ENCODE measurements at regions not wholly inside any gene's neighbourhood (a gene's known extent, or its start where the extent isn't known, plus 50 kb on each side); places are given as distances from the start of the nearest gene placed in this dataset.

DNA sequence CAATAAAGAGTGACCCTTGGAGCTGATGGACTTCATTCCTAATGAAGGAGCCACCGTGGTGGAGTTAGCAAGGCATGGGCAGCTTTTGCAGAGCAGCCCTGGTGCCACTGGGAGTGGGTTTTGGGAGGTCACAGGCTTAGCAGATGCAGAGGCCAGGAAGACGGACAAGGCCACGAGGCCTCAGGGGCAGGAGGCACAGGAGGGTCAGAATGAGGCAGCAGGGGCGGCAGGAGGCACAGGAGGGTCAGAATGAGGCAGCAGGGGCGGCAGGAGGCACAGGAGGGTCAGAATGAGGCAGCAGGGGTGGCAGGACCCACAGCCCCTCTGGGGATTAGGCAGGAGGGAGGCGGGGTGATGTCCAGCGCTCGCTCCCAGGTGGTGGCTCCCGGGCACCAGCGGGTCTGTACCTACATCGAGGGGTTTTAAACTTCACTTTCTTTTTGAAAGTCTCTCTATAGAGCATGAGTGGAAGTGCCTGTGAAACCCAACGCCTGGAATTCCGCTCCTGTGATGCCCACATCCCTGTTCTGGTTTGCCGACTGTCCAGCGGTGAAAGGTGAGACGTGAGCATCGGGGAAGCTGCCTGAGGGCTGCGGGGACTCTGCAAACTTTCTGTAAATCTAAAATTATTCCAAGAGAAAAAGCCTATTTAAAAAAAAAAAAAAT, 521.6 kb downstream of the BRD1 start:
- no peak for DNase-seq (ENCODE audit: low read depth, low spot score)

DNA sequence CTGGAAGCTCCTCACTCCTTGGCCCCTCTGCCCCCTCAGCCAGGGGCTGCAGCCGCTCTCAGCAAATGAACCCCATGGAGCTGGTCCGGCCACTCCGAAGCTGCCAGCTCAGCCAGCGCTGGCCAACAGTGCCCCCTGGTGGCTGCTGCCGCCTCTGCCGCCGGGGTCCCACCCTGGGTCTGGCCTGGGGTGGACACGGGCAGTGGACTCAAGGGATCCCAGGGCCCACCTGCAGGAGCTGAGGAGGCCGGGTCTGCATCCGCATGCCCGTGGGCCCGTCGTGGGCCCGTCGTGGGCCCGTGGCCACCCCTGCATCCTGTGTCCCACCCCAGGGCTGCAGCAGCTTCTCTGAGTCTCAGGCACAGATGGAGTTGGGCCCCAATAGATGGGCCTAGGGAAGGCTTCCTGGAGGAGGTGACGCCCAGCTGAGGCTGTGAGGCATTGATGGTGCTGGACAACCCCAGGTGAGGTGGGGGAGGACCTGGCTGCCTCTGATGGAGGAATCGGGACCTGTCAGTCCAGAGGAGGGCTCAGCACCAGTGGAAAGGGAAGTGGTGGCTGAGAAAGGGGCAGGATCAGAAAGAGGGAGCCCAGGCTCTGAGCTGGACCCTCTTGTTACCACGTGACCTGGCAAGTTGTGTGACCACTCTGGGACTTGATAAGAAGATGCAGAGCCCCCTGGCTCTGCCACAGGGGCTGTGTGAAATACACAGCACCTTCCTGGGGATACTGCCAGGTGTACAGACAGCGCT, 522.3 kb downstream of the BRD1 start:
- DNase-seq (ENCODE audit: low read depth, low spot score) = no peak

DNA sequence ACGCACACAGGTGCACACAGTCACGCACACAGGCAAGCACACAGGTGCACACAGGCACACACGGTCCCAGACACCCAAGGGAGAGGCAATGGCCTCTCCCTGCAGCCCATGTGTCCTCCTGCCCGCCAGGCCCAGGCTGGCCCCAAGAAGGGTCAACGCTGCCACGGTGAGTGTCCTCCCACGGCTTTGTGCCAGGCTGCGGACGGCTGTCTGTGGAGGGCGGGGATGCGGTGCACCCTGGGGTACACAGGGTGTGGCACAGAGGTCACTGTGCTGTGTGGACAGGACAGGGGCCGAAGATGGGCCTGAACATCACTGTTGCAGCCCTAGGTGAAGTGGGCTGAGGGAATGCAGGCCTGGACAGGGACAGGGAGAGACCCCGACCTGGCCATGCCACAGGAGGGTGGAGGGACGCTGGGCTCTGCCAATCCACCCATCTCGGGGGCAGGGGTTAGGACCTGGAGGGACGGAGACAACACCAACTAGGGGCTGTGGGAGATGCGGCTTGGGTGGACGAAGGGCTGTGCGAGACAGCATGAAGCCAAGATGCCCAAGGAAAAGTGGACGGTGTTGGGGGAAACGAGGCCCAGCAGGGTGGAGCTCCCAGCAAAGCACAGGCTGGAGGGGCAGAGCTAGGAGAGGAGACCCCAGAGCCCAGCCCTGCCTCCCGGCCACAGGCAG, 523.8 kb downstream of the BRD1 start:
- DNase-seq (ENCODE audit: low read depth, low spot score) = no peak

DNA sequence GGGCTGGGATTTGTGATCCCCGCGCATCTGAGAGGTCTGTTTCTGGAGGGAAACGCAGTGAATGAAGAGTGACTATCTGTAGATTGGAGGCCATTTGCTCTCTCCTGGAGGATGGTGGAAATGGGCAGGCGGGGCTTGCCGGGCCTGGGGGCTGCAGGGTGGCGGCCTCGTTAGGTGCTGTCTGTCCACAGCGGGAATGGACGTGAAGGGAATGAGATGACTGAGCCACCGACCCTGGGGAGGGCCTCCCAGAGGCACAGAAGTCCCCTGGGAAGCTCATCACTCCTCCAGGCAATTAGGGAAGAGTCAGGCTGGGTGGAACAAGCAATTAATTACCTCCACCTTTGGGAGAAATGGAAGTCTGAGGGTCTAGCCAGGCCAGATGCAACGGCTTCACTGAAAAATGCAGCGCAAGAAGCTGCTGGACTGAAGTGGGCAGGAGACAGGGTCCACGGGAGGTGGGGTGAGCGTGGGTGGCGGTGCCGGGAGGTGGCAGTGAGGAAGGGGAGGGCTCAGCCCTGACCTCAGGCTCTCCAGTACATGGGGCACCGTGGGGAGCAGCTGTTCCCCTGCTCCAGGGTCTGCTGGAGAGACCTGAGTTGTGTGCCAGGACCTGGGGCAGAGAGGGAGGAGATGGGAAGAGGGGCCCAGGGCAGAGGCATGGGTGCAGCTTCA, 524.5 kb downstream of the BRD1 start:
- no peak for DNase-seq (ENCODE audit: low read depth, low spot score)

DNA sequence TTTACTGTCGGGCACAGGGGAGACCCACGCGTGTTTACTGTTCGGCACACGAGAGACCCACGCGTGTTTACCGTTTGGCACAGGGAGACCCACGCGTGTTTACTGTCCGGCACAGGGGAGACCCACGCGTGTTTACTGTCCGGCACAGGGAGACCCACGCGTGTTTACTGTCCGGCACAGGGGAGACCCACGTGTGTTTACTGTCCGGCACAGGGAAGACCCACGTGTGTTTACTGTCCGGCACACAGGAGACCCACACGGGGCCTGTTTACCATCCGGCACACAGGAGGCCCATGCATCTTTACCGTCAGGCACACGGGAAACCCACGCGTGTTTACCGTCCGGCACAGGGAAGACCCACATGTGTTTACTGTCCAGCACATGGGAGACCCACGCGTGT, 525.1 kb downstream of the BRD1 start:
- no peak for DNase-seq (ENCODE audit: low read depth, low spot score)

DNA sequence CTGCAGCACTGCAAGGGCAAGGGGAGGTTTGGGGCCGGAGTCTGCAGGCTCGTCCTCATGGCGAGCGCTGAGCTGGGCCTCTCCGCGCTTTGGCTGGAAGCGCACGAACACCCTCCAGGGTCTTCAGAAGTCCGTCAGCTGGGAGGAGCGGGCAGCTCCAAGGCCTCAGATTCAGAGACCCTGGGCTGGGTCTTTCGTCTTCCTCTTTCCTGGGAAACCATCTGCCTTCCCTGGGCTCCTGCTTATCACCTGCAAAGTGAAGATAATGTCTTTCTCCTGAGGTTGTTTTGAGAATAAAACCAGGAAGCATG, 525.6 kb downstream of the BRD1 start:
- no peak for DNase-seq (ENCODE audit: low read depth, low spot score)

DNA sequence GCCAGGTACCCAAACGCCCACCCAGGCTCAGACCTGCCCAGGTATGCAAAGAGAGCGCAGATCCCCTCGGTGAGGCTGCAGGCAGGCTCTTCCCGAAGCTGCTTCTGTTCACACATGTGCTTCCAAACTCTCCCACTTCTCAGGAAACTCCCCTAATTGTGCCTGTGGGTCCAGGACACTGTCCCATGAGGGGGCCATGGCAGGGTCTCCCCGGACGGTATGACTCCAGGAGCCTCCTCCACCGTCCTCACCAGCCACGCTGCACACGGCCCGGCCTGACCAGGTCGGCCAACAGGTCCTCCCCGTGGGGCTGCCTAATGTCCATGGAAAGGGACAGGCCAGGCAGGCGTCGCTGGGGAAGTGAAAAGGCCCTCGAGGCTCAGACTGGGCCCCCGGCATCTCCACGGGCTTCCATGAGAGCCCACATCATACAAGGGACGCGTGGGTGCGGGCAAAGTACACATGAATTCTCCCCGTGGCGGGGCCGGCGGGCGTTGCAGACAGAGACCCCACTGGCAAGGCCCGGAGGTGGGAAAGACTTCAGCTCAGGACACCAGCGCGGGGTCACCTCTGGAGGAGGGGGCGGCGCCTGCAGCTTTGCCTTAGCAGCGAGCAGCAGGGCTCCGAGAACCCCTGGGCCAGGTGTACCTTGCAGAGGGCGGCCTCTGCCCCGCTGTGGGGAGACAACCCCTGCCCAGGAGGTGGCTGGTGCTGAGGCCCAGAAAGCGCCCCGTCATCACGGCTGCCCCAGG, 526.1 kb downstream of the BRD1 start:
- DNase-seq (ENCODE audit: low read depth, low spot score) = no peak

DNA sequence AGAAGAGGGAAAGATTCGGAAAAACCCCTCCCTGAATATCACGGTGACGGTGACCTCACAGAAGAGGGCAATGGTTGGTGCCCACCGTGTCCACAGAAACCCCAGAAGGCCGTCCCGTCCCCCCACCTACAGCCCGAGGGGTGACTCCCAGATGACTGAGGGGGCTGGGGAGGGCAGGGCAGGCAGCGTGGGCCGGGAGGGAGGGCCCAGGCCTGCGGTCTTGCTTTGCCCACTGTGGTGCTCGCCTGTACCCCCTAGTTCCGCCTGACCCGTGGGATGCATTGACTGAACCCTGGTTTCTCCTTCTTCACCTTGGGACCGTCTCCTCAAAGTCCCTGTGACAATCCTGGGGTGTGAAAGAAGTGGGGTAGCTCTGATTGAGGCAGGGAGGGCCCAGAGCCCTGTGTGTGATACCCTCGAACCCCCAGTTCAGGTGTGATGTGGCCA, 526.7 kb downstream of the BRD1 start:
- no peak for DNase-seq (ENCODE audit: low read depth, low spot score)

DNA sequence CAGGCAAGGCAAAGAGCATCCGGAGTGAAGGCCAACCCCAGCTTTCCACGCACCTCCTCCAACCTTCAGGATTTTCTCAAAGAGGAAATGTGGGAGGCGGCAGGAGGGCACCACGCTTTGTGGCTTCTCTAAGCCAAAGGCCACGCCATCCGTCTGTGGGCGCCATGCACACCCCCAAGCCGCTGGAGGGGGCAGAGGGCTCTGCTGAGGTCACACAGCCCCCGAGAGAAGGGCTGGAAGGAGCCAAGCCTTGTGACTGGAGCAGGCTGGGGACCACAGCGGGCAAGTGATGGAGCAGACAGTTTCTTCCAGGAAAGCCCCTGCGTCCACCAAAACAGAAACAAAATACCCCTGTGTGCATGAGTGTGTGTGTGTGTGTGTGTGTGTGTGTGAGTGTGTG, 527.4 kb downstream of the BRD1 start:
- no peak for DNase-seq (ENCODE audit: low read depth, low spot score)

DNA sequence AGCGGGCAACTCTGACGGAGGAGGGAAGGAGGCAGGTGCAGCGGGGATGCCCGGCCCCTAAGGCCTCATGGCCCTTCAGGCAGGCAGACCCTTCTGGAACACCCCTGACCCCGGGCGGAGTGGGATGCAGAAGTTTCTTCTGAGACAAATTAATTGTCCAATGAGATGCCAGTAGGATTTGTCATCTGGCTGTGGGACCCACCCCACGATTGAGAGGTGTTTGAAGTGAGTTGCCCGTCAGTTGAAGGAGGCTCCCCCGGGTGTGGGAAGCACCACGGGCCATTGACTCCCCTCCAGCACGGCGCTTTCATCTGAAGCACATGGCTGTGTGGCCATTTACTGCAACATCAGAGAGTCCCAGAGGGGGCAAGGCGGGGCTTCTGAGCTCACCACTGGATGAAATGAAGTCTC, 527.8 kb downstream of the BRD1 start:
- DNase-seq (ENCODE audit: low read depth, low spot score) = no peak

DNA sequence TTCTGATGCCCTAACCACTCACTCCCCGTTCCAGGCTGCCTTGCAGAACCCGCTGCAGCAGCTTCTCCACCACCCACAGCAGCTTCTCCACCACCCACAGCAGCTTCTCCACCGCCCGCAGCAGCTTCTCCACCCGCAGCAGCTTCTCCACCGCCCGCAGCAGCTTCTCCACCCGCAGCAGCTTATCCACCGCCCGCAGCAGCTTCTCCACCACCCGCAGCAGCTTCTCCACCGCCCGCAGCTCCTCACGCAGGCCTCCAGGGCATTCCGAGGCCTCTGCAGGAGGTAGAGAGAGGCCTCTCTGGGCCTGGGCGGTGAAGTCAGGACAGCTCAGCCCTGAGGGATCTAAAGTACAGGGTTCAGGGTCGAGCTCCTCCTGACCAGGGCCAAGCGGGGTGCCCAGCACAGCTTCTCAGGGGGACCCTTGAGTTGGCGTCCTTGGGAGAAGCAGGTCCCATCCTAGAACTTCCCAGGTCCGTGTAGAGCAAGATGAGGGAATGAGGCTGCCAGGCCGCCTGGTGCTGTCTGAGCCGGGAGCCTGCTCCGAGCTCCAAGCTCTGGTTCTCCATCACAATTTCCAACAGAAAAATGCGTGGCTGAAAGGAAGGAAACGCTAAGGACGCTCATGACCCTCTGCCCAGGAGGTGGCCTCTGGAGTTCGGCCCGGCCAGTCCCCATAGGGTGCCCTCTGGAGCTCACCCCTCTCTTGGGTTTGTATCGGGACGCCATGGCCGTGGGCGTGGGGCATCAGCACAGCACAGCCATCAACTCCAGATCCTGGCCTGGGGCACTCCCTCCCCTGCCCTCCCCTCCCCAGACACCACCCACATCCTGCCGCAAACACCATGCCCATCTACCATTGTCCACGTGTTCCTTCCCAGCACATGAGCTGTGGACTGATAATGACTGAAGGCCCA, 528.6 kb downstream of the BRD1 start:
- no peak for DNase-seq (ENCODE audit: low read depth, low spot score)

DNA sequence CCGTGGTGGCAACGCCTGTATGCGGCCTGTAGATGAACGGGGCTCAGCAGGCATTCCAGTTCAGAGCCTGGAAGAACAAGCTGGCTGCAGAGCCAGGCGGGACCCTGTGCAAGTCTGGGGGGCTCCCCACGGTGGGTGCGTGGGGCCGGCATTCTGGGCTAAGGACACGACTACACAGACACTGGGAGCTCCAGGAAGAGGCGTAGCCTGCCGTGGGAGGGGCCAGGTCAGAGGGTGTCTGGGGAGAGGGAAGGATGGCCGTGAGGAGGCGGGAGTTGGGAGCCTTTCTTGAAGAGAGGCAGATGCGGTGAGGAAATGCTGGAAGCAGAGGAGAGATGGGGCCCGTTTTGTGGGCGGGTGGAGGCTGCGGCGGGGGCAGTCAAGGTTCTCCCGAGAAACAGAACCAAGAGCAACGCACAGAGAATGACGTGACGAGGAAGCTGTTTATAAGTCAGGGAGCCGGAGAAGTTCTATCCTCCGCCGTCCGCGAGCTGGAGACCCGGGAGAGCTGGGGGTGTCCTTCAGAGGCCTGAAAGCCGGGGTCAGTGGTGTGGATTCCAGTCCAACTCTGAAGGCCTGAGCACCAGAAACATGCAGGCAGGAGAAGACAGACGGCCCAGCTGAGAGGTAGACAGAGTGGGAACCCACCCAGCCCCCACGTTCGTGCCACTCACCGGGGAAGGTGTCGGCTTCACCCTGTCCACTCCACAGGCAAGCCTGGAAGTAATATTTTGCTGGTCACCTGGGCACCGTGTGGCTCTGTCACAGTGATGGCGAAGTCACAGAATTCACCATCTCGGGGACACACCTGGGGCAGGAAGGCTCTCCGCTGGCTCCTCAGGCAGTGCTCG, 529.6 kb downstream of the BRD1 start:
- no peak for DNase-seq (ENCODE audit: low read depth, low spot score)

DNA sequence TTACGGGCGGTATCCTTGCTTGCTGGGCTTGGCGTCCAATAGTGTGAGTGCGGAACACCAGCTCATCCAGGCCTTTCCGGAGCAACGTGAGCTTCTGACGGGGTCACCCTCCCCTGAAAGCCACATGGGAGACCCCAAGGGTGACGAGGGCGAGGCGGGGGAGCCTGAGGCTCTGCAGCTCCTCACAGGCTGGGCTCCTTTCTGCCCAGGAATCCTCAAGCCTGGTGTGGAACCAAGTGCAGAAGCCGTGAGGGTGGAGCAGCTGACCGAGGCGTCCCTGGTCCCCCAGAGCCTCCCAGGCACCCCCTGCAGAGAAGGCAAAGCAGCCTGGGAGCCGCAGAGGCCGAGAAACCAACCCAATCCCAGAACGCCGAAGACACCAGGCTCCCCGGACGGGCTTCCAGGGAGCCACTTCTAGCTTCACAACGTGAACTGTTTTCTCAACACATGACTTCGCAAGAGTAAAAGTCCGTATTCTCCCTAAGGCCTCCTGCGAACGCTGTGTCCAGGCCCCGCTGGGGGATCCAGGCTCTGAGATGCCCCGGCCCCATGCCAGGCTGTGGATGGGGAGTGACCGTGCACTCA, 530.3 kb downstream of the BRD1 start:
- DNase-seq (ENCODE audit: low read depth, low spot score) = no peak

DNA sequence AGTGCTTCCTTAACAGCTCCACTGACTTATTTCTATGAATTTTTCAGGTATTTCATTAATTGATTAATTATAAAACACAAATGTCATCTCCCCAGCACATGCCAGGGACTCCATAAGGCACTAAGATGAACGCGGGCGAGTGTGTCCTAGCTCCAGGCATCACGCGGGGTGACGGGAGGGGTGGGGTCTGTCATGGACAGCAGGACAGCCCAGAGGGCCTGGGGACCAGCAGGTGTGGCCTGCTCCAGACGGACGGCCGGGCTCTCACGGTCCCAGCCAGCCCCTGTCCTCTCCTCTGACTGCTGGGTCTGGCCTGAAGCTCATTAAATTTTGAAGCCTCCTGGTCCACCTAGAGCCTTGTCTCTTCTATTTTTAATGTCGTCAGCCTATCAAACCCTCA, 531.1 kb downstream of the BRD1 start:
- no peak for DNase-seq (ENCODE audit: low read depth, low spot score)

DNA sequence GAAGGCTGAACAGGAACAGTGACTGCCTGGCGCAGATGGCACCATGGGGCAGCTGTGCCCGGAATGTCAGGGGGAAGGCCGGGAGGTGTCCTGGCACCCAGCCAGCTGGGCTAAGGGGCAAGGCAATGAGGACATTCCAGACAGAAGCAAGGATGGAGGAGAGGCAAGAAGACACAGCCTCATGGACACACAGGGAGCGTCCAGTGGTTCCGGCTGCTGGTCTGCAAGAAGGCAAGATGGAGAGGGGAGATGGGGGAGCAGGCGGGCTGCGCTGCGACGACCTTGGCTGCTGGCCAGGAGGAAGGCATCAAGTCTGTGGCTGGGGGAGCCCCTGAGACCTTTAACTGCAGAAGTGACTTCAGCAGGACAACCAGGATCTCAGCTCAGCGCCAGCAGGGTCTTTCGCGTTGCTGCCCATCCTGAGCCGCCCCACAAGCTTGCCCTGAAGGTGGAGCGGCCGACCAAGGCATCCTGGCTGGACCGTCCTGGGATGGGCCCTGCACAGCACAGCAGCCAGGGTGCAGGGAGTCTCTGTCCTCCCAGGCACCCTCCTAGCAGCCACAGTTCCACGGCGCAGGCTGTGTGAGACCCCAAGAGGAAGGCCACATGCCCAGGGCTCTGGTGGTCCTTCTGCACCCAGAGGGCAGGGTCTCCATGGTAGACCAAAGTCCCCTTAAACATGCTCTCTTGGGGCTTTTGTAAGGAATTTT, 531.7 kb downstream of the BRD1 start:
- no peak for DNase-seq (ENCODE audit: low read depth, low spot score)

DNA sequence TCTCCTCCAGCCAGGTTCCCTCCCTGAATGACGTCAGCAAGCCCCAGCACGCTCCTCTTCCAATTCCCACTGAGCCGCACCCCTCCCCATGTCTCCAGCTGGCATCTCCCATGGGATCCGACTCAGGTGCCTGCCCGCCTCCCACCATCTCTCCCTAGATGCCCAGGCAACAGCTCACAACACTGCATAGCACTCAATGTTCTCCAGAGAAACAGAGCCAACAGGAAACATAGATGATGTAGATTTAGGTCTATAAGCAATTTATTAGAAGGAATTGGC, 532.3 kb downstream of the BRD1 start:
- DNase-seq (ENCODE audit: low read depth, low spot score) = no peak

DNA sequence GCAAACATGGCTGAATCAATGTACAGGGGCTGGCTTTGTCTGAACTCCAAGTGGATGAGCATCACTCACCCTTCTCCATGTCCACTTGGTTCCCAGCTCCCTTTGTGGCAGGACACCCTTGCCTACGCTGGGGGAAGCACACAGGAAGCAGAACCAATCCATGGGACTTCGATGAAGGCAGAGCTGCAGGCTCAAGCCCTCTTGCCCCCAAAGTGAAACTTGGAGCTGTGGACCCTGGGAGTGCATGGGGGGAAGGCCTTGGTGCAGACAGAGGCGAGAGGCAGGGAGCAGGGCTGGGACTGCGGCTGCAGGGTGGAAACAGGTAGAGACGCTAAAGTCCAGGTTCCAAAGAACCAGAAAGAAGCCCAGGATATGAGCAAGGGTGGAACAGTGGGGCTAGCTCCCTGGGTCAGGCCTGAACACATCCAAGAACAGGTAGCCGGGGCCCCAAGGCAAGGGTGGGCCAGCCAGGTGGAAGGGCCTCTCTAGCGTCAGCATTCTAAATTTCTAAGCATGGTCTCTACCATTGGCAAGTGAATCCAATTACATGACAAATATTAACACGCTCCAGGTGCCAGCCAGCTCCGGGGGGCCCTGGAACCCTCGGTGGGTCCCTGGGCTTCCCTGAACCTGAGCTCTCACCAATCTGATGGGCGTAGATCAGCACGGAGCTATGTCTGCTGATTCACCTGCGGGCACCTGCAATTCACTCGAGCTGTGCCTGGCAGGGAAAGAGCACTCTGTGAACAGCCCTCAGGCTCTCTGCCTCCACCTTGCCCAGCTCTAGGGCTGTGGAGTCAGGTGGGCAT, 532.8 kb downstream of the BRD1 start:
- DNase-seq (ENCODE audit: low read depth, low spot score) = no peak

DNA sequence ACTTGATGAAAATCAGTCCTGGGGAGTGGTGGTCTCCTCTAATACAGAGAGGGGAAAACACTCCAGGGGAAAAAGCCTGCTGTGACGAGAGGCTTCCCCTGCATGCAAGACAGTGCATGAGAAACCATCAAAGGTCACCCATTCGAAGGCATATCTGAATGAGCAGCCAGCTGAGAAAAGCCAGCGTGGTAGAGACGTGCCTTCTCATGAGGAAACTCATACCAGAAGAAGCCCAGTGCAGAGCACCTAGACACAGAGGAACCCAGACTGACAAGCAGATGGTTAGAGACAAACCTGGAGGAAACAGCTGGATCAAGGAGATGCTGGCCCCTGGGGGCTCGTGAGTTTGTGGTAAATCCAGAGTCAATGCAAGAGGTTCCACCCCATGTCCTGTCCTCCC, 534.8 kb downstream of the BRD1 start:
- no peak for DNase-seq (ENCODE audit: low read depth, low spot score)
